AG04449 (cell line): ENCODE measurements at regions not wholly inside any gene's neighbourhood (a gene's known extent, or its start where the extent isn't known, plus 50 kb on each side); places are given as distances from the start of the nearest gene placed in this dataset.
"Not testable (repeated sequence)": the region's sequence is repeated elsewhere in the genome, so short reads cannot be mapped to it uniquely, and the experiment has no call there.

ENCODE experiments used
- CTCF ChIA-PET: fragments of 350-600 bp; formaldehyde crosslinking; extraction: SDS; loops from one replicate; lab custom pipeline; 2021; ENCODE audit warnings: antibody characterized with exemption; lab: Yijun Ruan, JAX
- POLR2A ChIA-PET: fragments of 400-600, 350-600 bp; formaldehyde crosslinking; extraction: SDS; loops from one replicate; lab custom pipeline; 2020; ENCODE audit warnings: antibody characterized with exemption, inconsistent platforms; lab: Yijun Ruan, JAX
- DNase-seq: peaks from one replicate; pipeline ENCODE4 v3.0.0-alpha.2; 2010; ENCODE audit warnings: low read depth, low spot score
- H3K4me3 ChIP-seq: 2 replicates; pipeline ENCODE4 v1.5.1; 2011; ENCODE audit warnings: low read depth, mild to moderate bottlenecking, control low read depth, low read length
- TF ChIP-seq, protein P1 (sequence below): IDR thresholded peaks from one replicate; pipeline ENCODE4 v1.5.1; 2011; ENCODE audit warnings: mild to moderate bottlenecking, moderate library complexity, low read length, control low read depth, inconsistent platforms; ENCODE audit not compliant: insufficient read depth; ENCODE audit errors: missing control alignments

DNA sequence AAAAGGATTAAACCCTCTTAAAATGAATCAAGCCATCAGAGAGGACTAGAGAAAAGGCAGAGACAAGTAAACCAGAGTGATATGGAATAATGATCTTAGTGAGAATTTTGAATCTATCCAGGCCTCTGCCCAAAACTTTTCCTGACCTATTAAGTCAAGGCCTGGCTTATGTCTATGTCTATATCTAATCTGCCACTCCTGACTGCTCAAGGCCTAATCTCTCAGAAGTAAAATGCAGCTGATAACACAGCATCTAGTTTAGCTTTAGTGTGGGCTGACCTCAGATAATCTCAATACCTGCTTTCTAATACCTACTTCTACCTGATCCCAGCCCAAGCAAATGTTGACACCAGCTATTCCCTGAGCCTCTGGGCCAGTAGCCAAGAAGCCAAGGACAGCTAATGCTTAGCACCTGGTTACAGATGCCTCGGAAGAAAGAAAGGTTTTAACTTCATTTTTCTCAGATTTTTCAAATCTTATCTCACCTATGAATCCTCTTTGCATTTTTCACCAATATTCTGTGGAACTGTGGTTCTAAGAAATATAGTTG is 1472.5 kb upstream of the SEL1L start:
- no peak for DNase-seq
- CTCF ChIA-PET: no interaction called here
- POLR2A ChIA-PET: no interaction called here
- TF ChIP-seq, protein P1, sequence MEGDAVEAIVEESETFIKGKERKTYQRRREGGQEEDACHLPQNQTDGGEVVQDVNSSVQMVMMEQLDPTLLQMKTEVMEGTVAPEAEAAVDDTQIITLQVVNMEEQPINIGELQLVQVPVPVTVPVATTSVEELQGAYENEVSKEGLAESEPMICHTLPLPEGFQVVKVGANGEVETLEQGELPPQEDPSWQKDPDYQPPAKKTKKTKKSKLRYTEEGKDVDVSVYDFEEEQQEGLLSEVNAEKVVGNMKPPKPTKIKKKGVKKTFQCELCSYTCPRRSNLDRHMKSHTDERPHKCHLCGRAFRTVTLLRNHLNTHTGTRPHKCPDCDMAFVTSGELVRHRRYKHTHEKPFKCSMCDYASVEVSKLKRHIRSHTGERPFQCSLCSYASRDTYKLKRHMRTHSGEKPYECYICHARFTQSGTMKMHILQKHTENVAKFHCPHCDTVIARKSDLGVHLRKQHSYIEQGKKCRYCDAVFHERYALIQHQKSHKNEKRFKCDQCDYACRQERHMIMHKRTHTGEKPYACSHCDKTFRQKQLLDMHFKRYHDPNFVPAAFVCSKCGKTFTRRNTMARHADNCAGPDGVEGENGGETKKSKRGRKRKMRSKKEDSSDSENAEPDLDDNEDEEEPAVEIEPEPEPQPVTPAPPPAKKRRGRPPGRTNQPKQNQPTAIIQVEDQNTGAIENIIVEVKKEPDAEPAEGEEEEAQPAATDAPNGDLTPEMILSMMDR: no peak
- no peak overlapping the region for H3K4me3 ChIP-seq

DNA sequence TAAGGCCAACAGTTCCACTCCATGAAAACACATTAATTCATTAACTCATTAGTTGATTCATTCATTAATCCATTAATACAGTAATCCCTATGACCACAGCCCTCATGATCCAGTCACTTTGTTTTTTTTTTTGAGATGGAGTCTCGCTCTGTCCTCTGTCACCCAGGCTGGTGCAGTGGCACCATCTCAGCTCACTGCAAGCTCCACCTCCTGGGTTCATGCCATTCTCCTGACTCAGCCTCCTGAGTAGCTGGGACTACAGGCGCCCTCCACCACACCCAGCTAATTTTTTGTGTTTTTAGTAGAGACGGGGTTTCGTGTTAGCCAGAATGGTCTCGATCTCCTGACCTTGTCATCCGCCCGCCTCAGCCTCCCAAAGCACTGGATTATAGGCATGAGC is 1473.4 kb upstream of the SEL1L start:
- CTCF ChIA-PET, DNase-seq, POLR2A ChIA-PET, H3K4me3 ChIP-seq: not testable (repeated sequence)

DNA sequence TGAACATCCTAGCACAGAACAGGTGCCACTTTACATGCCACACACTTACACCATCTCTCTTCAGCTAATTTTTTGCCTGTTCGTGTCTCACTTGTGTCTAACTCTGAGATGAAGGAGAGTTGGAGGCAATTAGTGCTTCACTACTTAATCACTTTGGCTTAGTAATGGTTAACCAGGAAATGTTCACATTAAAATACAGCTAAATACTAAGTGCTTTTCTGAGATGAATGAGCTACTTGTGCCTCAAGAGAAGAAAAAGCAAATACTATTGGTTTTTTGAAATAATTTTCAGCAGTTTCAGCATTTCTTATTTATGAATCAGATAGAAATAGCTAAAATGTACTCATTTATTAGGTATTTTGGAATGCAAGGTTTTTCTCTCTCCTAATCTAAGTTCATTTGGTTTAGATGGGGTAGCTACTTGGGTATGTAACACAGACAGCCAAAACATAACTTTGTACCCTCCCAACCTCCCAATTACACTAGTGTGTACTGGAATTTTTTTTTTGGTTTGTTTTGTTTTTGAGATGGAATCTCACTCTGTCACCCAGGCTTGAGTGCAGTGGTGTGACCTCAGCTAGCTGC is 1474.1 kb upstream of the SEL1L start:
- POLR2A ChIA-PET: no interaction called here
- CTCF ChIA-PET: no interaction called here
- TF ChIP-seq, protein P1: no peak
- no peak overlapping the region for H3K4me3 ChIP-seq
- no peak for DNase-seq

DNA sequence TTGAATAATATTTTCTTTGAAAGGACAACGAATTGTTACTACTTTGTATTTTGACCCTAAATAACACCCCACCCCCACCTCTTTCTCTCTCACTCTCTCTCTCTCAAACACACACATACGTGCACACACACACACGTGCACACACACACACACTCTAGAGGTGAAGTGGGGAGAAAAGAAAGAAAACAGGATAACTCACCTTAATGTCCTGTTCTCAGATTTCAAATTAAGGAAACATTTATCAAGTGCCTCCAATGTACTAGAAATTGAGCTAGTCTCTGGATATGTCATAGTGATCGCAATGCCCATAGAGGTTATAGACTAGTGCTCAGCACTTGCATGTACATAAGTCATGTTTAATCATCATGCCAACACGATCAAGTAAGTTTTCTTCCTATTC is 1483.6 kb upstream of the SEL1L start:
- no peak overlapping the region for H3K4me3 ChIP-seq
- ChIA-PET CTCF (no interaction called here), POLR2A (no interaction called here)
- TF ChIP-seq, protein P1: no peak
- no peak for DNase-seq

DNA sequence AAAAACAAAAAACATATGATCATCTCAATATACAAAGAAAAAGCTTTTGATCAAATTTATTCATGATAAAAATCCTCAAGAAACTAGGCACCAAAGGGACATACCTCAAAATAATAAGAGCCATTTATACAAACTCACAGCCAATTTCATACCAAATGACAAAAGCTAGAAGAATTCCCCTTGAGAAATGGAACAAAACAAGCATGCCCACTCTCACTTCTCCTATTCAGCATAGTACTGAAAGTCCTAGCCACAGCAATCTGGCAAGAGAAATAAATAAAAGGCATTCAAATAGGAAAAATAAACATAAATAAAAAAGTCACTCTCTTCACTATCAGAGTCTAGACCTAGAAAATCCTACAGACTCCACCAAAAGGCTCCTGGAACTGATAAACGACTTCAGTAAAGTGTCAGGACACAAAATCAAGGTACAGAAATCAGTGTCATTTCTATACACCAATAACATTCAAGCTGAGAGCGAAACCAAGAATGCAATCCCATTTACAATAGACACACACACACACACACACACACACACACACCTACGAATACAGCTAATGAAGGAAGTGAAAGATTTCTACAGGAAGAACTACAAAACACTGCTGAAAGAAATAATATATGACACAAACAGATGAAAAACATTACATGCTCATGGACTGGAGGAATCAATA is 1486.2 kb upstream of the SEL1L start:
- CTCF ChIA-PET: no interaction called here
- DNase-seq: no peak
- TF ChIP-seq, protein P1: no peak
- POLR2A ChIA-PET: no interaction called here
- no peak overlapping the region for H3K4me3 ChIP-seq

DNA sequence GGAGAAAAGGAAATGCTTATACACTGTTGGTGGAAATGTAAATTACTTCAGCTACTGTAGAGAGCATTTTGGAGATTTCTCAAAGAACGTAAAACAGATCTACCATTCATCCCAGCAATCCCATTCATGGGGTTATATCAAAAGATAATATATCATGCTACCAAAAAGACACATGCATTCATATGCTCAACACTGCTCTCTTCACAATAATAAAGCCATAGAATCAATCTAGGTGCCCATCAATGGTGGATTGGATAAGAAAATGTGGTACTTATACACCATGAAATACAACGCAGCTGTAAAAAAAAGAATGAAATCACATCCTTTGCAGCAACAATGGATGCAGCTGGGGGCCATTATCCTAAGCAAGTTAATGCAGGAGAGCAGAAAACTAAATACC is 1487.7 kb upstream of the SEL1L start:
- H3K4me3 ChIP-seq: no peak overlapping the region
- no peak for DNase-seq
- TF ChIP-seq, protein P1: no peak
- ChIA-PET POLR2A (no interaction called here), CTCF (no interaction called here)
